Endothelial cell of umbilical vein (primary cell): ENCODE measurements at regions not wholly inside any gene's neighbourhood (a gene's known extent, or its start where the extent isn't known, plus 50 kb on each side); places are given as distances from the start of the nearest gene placed in this dataset.
"Not testable (repeated sequence)": the region's sequence is repeated elsewhere in the genome, so short reads cannot be mapped to it uniquely, and the experiment has no call there.

ENCODE experiments used
- BruUV-seq: library from RNA; stranded (reverse); fragments of 400-500 nt; replicated peaks from 2 replicates; lab custom pipeline; 2021; lab: Mats Ljungman, UMichigan
- CTCF ChIA-PET: fragments of 300-600, 350-600 bp; sonication (Branson Sonifier 250); formaldehyde crosslinking; loops from one replicate; lab custom pipeline; 2021; ENCODE audit warnings: antibody characterized with exemption, inconsistent platforms; lab: Charles Lee
- POLR2A ChIA-PET: fragments of 300-600, 350-600 bp; sonication (Branson Sonifier 250); formaldehyde crosslinking; loops from one replicate; lab custom pipeline; 2021; ENCODE audit warnings: antibody characterized with exemption, inconsistent platforms; lab: Charles Lee
- DNase-seq: peaks from one replicate; pipeline ENCODE4 v3.0.0-alpha.2; 2011; ENCODE audit warnings: low read depth, low spot score
- FAIRE-seq: peaks from 2 replicates; lab custom pipeline; 2011; peaks lifted over from hg19 to GRCh38; lab: Jason Lieb, UNC
- H2AFZ ChIP-seq: 2 replicates; pipeline ENCODE4 v1.6.0; 2012; ENCODE audit warnings: low read depth, low read length, control low read depth, inconsistent platforms
- H3K27ac ChIP-seq: 2 replicates; pipeline ENCODE4 v1.5.1; 2011; ENCODE audit warnings: low read depth, mild to moderate bottlenecking, control low read depth, low read length, moderate library complexity; ENCODE audit not compliant: insufficient read depth
- H3K27me3 ChIP-seq, 2 experiments: 2 replicates each; pipeline versions ENCODE4 v1.6.0 to v1.6.1; 2011; ENCODE audit warnings: low read length in 2 of 2, mixed read lengths in 1 of 2; ENCODE audit not compliant: control insufficient read depth in 2 of 2, insufficient read depth in 2 of 2
- H3K36me3 ChIP-seq, 2 experiments: 2 replicates in 1 of 2; 3 replicates in 1 of 2; pipeline ENCODE4 v1.5.1; 2011; ENCODE audit warnings: low read length in 2 of 2, mild to moderate bottlenecking in 1 of 2, moderate library complexity in 1 of 2; ENCODE audit not compliant: control insufficient read depth in 2 of 2, insufficient read depth in 2 of 2; ENCODE audit errors: extremely low read depth in 1 of 2
- H3K4me1 ChIP-seq: 3 replicates; pipeline ENCODE4 v1.5.1; 2011; ENCODE audit warnings: mild to moderate bottlenecking, low read length; ENCODE audit not compliant: control insufficient read depth, insufficient read depth; ENCODE audit errors: extremely low read depth
- H3K4me2 ChIP-seq: 2 replicates; pipeline ENCODE4 v1.6.1; 2011; ENCODE audit warnings: low read length, control low read depth, mixed read lengths; ENCODE audit not compliant: insufficient read depth
- H3K4me3 ChIP-seq, 3 experiments: fragments of 200-600 bp in 1 of 3; sonication (generic), shearing (Covaris generic) in 1 of 3; replicated peaks in 1 of 3; 2 replicates each; pipeline ENCODE4 v1.5.1; 2011 to 2016; ENCODE audit warnings: control low read depth in 3 of 3, low read length in 3 of 3, mild to moderate bottlenecking in 2 of 3, inconsistent platforms in 1 of 3, low read depth in 1 of 3, moderate library complexity in 1 of 3; ENCODE audit not compliant: insufficient read depth in 1 of 3
- H3K79me2 ChIP-seq: 2 replicates; pipeline ENCODE4 v1.6.0; 2012; ENCODE audit warnings: low read length, inconsistent platforms; ENCODE audit not compliant: control insufficient read depth, insufficient read depth
- H3K9ac ChIP-seq: replicated peaks from 2 replicates; pipeline ENCODE3; 2011; ENCODE audit warnings: low read length, control low read depth; ENCODE audit not compliant: insufficient read depth; ENCODE audit errors: extremely low read depth
- H3K9me1 ChIP-seq: replicated peaks from 3 replicates; pipeline ENCODE4 v1.6.0; 2011; ENCODE audit warnings: mild to moderate bottlenecking, low read length; ENCODE audit not compliant: control insufficient read depth, insufficient read depth; ENCODE audit errors: extremely low read depth
- H3K9me3 ChIP-seq: replicated peaks from 2 replicates; pipeline ENCODE4 v1.5.1; 2012; ENCODE audit warnings: low read length, inconsistent platforms; ENCODE audit not compliant: control insufficient read depth, insufficient read depth
- H4K20me1 ChIP-seq: replicated peaks from 2 replicates; pipeline ENCODE3; 2011; ENCODE audit warnings: mild to moderate bottlenecking, low read length; ENCODE audit not compliant: control insufficient read depth, insufficient read depth; ENCODE audit errors: extremely low read depth
- EZH2 ChIP-seq: IDR thresholded peaks from 2 replicates; pipeline ENCODE4 v1.6.1; 2012; ENCODE audit warnings: borderline replicate concordance, low read depth, mild to moderate bottlenecking, moderate library complexity, low read length, inconsistent platforms; ENCODE audit not compliant: severe bottlenecking
- FOS ChIP-seq: IDR thresholded peaks from 2 replicates; pipeline ENCODE4 v1.6.1; 2011; ENCODE audit warnings: mild to moderate bottlenecking, low read length, moderate library complexity, borderline replicate concordance; ENCODE audit not compliant: insufficient read depth
- GATA2 ChIP-seq: IDR thresholded peaks from 2 replicates; pipeline ENCODE4 v1.7.0; 2011; ENCODE audit warnings: low read depth, mild to moderate bottlenecking, moderate library complexity, mixed read lengths, low read length; ENCODE audit not compliant: insufficient read length, insufficient read depth
- JUN ChIP-seq: IDR thresholded peaks from 2 replicates; pipeline ENCODE4 v1.6.1; 2011; ENCODE audit warnings: borderline replicate concordance, low read depth; ENCODE audit not compliant: insufficient read length, insufficient read depth
- MYC ChIP-seq: IDR thresholded peaks from one replicate; pipeline ENCODE4 v1.6.1; 2011; ENCODE audit warnings: mild to moderate bottlenecking, low read depth, low read length
- POLR2A ChIP-seq: IDR thresholded peaks from 2 replicates; pipeline ENCODE4 v1.6.1; 2012; ENCODE audit warnings: low read depth, mild to moderate bottlenecking, control low read depth, low read length
- POLR2AphosphoS5 ChIP-seq: IDR thresholded peaks from 2 replicates; pipeline ENCODE4 v1.6.1; 2012; ENCODE audit warnings: low read depth, mild to moderate bottlenecking, control low read depth, low read length, moderate library complexity; ENCODE audit not compliant: insufficient read depth
- dilution Hi-C: fragments of 300-500 bp; cut with MboI; formaldehyde crosslinking; loops from one replicate; pipeline ENCODE4 v1.15.0; 2019; ENCODE audit warnings: low sequenced_read_pairs; ENCODE audit not compliant: extremely low pct_ligation_motif_present
- intact Hi-C: fragments of 100-400 bp; cut with micrococcal nuclease; formaldehyde crosslinking; loops from one replicate; pipeline ENCODE4 v1.10.0; 2022
- TF ChIP-seq, protein P1 (sequence below), 2 donors: IDR thresholded peaks; 1 replicate in 1 of 2; 2 replicates in 1 of 2; pipeline ENCODE4 v1.5.1; 2011; ENCODE audit warnings: low read length in 2 of 2, mild to moderate bottlenecking in 2 of 2, moderate library complexity in 2 of 2, control low read depth in 1 of 2, inconsistent platforms in 1 of 2, low read depth in 1 of 2; ENCODE audit not compliant: insufficient read depth in 1 of 2; ENCODE audit errors: extremely low read depth in 1 of 2
- TF ChIP-seq, protein P2 (sequence below): IDR thresholded peaks from 2 replicates; pipeline ENCODE4 v1.6.1; 2011; ENCODE audit not compliant: insufficient read depth, insufficient read length

DNA sequence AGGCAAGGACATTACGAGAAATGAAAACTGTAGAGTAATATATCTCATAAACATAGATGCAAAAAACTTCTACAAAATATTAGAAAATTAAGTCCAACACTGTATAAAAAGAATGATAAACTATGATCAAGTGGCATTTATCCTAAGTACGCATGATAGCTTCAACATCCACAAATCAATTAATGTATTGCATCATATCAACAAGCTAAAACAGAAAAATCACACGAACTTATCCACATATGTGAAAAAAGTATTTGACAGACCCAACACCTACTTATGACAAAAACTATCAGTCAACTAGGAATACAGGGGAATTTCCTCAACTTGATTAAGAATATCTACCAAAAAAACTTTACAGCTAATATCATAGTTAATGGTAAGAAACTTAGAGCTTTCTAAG, 129.9 kb upstream of the ALG10 start:
- Histone ChIP-seq H3K27ac (no peak overlapping the region), H3K4me2 (no peak overlapping the region), H2AFZ (no peak overlapping the region), H3K27me3 (no peaks in the 10 kb centered on the region), H3K9me3 (peaks cover 1% of the 10 kb centered on the region), H3K9ac (no peak overlapping the region), H3K36me3 (no peaks in the 10 kb centered on the region), H3K9me1 (no peaks in the 10 kb centered on the region), H3K79me2 (no peaks in the 10 kb centered on the region), H3K4me3 (no peak overlapping the region), H4K20me1 (no peaks in the 10 kb centered on the region), H3K4me1 (no peaks in the 10 kb centered on the region)
- intact Hi-C loops (no loop called here), dilution Hi-C loops (no loop called here)
- FAIRE-seq (no peak), DNase-seq (no peak)
- BruUV-seq = no TSS peak
- CTCF ChIA-PET = interaction anchor here (1.0 kb wide), 1 partner anchor 14 kb away, joined by 3 read pairs; no protein-coding TSS in a partner anchor
- no peak for TF ChIP-seq POLR2AphosphoS5
- TF ChIP-seq FOS = no peak
- TF ChIP-seq, protein P1, sequence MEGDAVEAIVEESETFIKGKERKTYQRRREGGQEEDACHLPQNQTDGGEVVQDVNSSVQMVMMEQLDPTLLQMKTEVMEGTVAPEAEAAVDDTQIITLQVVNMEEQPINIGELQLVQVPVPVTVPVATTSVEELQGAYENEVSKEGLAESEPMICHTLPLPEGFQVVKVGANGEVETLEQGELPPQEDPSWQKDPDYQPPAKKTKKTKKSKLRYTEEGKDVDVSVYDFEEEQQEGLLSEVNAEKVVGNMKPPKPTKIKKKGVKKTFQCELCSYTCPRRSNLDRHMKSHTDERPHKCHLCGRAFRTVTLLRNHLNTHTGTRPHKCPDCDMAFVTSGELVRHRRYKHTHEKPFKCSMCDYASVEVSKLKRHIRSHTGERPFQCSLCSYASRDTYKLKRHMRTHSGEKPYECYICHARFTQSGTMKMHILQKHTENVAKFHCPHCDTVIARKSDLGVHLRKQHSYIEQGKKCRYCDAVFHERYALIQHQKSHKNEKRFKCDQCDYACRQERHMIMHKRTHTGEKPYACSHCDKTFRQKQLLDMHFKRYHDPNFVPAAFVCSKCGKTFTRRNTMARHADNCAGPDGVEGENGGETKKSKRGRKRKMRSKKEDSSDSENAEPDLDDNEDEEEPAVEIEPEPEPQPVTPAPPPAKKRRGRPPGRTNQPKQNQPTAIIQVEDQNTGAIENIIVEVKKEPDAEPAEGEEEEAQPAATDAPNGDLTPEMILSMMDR (IDR thresholded peaks at IDR 0.05; ENCODE audit: extremely low read depth in 1 of 2, insufficient read depth in 1 of 2, low read depth in 1 of 2, low read length in 2 of 2) = no peak
- TF ChIP-seq, protein P2, sequence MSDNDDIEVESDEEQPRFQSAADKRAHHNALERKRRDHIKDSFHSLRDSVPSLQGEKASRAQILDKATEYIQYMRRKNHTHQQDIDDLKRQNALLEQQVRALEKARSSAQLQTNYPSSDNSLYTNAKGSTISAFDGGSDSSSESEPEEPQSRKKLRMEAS = no peak
- TF ChIP-seq JUN = no peak
- TF ChIP-seq POLR2A = no peak
- TF ChIP-seq EZH2 = no peak
- TF ChIP-seq MYC = no peak
- TF ChIP-seq GATA2 = no peak
- POLR2A ChIA-PET = no interaction called here

DNA sequence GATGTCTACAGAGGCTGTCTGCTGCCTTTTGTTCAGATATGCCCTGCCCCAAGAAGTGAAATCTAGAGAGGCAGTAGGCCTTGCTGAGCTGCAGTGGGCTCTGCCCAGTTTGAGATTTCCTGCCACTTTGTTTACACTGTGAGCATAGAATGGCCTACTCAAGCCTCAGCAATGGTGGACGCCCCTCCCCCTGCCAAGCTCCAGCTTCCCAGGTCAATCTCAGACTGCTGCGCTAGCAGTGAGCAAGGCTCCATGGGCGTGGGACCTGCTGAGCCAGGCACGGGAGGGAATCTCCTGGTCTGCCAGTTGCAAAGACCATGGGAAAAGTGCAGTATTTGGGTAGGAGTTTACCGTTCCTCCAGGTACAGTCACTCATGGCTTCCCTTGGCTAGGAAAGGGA, 101.8 kb upstream of the ALG10 start:
- H3K4me2 ChIP-seq, H3K9me3 ChIP-seq, H3K4me1 ChIP-seq, H3K27ac ChIP-seq, dilution Hi-C loops, H3K9me1 ChIP-seq, H3K9ac ChIP-seq, H3K79me2 ChIP-seq, DNase-seq, FAIRE-seq, CTCF ChIA-PET, H3K4me3 ChIP-seq, POLR2A ChIA-PET, H3K36me3 ChIP-seq, H2AFZ ChIP-seq, BruUV-seq, H3K27me3 ChIP-seq, H4K20me1 ChIP-seq, intact Hi-C loops: not testable (repeated sequence)
